NCI-H128 (cell line): ENCODE measurements at regions not wholly inside any gene's neighbourhood (a gene's known extent, or its start where the extent isn't known, plus 50 kb on each side); places are given as distances from the start of the nearest gene placed in this dataset.

Experiments
- DNase-seq: peaks from one replicate; lab custom pipeline; 2025; ENCODE audit not compliant: unreplicated experiment; lab: John Stamatoyannopoulos, UW

DNA sequence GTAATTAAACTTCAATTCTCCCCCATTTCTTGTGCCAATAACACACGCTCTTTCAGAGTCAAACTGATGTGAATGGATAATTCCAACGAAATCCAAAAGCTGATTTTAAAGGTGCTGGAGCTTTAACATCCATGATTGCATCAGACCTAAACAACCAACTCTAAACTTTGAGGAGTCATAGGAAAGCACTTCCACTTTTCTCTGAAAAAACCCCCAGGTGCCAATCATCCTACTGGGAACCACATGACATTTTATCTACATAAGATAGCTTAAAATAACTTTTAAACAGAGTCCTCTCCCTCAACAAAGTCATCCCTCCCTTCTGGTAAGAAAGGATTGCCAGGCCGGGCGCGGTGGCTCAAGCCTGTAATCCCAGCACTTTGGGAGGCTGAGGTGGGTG lies 167.7 kb upstream of the PDE10A start:
- DNase-seq = no peak

DNA sequence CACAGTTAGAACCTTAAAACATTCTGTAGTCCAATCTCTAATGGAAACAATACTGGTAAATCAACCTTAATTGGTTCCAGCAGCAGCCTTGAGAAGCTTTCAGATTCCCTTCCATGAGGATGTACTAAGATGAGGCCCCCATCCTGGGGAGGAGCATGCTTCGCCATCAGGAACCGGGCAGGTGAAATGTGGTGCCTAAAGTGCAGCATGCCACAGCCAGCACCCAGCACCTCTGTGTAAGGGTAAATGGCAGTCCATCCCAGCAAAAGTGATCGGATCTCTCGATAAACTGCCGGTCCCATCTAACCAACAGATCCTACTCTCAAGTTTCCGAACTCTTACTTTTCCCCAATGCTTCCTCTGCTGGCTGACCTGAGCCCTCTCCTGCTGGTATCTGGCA lies 166.3 kb upstream of the PDE10A start:
- DNase-seq = no peak

DNA sequence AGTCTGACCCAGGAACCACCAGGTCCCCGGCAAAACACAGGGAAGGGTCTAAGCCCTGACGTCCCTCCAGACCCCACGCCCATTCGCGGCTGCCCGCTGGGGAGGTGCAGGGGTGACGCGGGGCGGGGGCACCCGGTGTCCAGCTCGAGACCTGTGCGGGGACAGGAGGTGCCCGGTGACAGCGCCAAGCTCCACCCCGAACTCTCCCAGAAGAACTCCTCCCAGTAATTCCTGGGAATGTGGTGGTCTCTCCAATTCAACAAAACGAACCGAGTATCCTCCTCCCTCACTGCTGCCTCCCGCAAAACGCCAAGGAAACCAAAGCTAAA lies 164.1 kb upstream of the PDE10A start:
- no peak for DNase-seq

DNA sequence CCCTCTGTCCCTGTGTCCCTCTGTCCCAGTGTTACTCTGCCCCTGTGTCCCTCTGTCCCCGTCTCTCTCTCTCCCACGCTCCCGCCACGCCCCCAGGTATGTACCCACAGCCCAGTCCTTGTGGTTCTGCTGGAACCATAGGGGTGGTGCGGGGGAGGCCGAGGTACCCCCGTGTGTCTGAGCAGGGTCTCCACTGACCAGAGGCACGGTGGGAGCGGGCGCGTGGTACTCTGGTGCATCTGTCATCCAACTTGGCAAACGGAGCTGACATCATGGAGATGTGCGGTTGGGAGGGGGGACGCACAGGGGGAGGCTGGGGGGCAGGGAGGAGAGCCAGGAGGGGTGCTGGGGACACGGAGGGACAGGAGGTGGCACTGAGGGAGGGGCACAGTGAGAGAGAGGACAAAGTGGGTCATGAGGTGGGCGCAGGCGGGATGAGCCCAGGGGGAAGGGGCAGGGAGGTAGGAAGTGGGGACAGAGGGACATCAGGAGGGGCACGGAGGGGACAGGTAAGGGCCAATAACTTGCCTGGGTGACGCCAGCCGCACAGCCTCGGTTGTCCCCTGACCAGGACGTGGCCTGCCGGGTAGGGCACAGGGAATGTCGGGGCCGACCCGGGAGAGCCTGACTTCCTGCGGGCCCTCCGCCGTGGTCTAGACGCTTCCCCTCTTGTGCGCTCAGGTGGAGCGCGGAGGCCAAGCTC lies 163.6 kb upstream of the PDE10A start:
- DNase-seq = no peak

DNA sequence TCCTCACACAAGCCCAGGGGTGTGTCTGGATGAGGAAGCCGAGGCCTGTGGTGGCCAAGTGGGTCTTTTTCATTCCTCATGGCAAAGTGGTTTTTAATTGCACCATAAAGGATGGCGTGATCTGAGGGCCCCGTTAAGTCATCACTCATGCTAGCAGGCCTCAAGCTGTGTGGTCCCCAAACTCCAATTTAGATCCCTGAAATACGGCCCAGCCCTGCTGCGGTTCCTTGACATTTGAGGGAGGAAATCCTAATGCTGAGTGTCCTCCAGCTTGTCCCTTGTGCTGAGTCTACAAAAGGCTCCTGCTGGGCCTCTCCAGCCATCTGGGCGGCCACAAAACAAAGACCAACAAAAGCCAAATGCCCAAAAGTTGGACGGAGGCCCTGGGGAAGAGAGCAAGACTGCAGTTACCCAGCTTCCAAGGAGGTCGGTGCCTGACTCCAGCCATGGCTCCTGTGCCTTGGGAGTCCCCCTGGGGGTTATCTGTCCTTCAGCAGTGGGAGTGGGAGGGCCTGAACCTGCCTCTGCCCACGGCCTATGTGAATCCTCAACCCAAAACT lies 162.3 kb upstream of the PDE10A start:
- DNase-seq = no peak

DNA sequence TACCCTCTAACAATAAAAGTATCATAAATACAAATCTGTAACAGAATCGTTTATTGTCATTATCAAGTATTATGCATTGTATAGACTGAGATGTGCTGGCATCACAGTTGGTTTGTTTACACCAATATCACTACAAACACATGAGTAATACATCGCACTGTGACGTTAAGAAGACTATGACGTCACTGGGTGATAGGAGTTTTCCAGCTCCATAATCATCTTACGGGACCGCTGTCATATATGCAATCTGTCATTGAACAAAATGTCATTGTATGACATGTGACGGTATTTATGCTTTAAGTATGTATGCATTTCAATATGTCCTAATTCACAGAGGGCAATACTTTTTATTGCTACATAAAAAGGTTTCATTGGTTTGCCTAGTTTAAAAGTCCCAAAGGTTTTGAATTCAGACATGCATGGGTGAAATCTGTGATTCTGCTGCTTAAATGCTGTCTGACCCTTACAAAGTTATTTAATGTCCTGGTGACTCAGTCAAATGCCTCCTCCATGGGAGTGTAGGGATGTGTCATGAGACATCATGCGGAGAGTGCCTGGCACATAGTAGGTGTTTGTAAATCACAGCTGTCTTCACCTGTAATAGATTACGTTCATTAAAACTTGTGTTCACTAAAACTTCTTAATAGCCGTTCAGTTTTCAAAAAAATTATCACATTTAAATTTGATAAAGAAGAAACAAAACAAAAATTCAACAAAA lies 160.7 kb upstream of the PDE10A start:
- no peak for DNase-seq

DNA sequence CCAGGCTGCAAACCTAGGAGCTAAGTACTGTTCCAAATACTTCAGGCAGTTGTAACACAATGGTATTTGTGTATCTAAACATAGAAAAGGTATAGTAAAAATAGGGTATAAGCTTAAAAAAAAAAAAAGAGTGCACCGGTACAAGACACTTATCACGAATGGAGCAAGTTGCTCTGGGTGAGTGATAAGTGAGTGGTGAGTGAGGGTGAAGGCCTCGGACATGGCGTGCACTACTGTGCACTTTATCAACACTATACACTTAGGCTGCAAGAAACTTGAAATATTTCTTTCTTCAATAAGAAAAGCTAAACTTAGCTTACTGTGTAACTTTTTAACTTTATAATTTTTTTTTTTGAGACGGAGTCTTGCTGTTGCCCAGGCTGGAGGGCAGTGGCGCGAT lies 159.5 kb upstream of the PDE10A start:
- no peak for DNase-seq

DNA sequence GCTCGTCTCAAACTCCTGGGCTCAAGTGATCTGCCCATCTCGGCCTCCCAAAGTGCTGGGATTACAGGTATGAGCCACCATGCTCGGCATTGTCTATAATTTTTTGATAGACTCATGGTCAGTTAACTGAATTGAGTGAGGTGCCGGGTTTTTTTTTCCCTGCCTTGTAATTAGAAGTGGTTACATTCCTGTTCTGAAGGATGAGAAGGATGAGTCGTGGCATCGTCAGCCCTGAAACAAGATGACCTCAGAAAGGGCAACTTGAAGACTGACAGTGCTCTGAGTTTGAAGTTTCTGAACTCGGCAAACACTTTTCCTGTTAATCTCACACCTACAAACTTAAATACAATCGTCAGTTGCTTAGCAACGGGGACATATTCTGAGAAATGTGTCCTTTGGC lies 158.7 kb upstream of the PDE10A start:
- no peak for DNase-seq

DNA sequence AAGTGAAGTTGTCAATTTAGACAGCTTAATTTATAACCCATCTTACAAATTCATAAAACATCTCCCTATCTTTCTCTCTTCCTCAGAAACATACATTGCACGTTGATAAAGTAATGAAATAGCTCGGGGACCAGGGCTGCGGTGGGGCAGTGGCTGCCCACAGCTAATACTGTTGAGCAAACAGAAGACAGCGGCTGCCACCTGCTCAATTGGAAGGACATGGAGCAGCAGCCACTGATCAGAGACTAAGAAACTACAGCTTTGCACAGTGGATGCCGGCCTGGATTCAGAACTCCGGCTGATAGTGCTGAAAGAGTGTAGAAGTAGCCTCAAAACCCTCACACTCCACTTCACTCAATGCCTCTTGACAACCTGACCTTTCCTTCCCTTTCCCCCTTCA lies 157.9 kb upstream of the PDE10A start:
- no peak for DNase-seq

DNA sequence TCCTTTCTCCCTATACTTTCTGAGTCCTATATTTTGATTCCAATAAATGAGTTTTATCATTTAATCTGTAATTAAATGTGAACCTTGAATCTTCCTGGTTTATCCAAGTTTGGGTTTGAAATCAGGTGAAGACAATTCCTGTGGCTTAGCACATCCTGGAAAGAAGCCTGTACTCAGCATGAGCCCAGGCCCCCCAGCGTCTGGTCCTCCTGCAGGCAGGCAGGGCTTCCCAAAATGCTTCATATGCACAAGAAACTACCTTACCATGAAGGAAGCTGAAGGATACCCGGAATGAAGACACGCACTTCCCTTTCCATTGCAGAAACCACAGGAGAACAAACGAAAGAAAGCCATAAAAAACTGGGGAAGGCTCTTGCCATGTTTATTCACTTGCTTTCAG lies 157.4 kb upstream of the PDE10A start:
- DNase-seq = no peak

DNA sequence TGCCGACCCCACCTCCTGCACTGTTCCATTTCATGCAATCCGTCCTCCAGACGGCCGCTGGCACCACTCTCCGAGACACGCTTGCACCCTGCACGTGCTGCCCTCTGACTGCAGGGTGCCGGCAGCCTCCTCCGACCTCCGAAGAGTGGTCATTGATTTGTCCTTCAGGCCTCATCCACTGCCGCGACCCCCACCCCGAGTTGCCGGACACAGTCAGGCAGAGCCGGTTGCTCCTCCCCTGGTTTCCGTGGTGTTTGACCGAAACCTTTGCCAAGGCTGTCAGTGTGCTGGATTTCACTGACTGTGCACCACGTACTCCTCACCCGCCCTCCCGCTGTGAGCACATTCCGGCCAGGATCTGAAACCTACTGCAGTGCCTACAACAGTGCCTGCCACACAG lies 156.4 kb upstream of the PDE10A start:
- no peak for DNase-seq

DNA sequence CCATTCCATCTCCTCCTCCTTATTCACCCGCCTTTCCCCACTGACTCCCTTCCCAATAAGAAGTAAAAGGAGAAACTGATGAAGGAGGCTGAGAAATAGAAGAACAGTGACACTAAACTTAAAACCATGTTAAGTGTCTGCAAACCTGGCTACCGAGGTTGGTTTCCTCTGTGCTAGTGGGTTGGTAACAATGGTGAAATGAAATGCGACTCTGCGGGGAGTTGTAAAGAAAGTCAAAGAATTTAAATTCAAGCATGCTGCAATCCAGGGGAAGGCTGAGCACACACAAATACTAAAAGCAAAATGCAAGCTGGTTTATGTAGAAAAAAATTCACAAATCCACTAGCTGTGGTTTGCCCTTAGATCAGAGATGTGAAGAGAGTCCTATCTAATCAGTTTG lies 155.2 kb upstream of the PDE10A start:
- no peak for DNase-seq

DNA sequence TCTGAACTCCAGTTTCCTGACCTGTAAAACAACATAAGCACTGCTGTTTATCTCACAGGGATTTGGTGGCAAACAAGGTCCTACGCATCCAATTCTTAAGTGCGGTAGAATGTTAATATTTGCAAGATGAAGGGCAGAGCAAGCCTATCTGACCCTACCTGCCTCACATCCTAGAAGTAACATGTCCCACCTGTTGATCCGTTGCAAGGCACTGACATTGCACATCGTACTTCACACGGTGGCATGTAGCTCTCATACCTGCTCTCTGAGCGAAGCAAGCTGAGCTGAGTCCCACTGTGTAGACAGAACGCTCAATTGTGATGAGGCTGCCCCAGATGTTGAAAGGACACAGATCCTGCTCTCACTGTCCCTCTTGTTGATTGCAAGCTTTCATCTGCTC lies 154.7 kb upstream of the PDE10A start:
- DNase-seq = no peak

DNA sequence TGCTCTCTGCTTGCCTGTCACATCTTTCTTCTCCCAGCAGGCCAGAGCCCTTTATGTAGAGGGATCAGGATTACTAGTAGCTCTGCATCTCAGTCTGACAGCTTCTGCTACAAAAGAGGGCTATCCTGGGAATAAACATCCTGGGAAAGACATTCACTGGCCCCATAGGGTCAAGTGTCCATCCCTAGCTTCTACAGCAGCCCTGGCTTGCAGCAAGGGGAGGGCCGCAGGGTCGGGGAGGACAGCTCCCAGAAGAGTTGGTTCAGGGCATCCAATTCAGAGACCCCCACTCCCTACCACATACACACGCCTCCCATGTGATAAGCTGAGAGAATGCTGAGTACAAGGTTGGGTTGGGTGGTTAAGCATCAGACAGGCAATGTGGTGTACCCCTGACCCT lies 154.1 kb upstream of the PDE10A start:
- no peak for DNase-seq

DNA sequence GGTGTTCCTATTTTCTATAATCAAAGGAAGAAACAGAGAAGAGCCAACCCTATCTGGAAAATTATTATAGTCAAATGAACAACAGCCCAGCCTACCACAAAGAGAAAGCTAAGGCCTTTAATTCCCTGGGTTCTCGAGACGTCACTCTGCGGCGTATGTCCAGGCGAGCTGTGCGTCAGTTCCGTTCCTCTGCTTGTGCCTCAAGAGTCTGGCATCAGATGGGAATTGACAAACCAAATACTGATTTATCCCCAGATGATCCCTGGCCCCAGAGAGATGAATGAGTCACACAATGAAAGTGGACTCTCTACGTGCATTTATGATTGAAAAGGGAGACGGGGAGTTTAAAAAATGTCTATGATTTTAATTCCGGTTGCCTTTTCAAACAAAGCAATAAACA lies 151.6 kb upstream of the PDE10A start:
- no peak for DNase-seq

DNA sequence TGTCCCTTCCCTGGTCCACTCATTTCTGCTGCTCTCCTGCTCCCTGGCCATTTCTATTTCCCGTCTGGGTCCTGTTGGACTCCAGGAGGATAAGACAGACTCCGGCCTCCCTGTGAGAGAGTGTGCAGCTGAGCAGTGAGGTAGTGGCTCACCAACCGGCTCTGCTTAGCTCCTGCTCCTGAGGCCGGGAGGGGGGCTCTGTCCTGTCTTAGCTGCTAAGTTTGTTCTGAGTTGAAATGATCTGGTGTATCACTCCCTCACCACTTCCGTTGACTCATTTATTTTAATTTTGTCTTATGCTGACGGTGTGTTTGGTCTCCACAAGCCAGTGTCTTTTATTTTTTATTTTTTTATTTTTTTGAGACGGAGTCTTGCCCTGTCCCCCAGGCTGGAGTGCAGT lies 148.5 kb upstream of the PDE10A start:
- no peak for DNase-seq

DNA sequence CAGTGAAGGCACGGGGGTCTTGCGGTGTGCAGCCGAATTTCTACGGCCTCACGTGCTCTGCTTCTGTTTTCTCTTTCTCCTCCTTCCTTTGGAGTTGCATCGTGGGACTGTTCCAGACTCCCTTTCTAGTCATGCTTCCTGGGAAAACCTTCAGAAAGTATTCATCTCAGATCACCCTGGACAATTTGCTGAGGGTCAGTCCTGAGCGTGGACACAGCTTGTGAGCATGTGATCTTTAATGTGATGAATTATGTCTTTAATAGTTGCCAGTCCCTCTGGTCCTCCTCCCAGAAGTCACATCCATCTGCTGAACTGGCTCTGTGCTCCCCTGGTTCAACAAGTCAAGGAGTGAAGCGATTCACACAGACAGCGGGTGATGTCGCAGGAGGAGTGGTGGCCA lies 145.0 kb upstream of the PDE10A start:
- DNase-seq = no peak

DNA sequence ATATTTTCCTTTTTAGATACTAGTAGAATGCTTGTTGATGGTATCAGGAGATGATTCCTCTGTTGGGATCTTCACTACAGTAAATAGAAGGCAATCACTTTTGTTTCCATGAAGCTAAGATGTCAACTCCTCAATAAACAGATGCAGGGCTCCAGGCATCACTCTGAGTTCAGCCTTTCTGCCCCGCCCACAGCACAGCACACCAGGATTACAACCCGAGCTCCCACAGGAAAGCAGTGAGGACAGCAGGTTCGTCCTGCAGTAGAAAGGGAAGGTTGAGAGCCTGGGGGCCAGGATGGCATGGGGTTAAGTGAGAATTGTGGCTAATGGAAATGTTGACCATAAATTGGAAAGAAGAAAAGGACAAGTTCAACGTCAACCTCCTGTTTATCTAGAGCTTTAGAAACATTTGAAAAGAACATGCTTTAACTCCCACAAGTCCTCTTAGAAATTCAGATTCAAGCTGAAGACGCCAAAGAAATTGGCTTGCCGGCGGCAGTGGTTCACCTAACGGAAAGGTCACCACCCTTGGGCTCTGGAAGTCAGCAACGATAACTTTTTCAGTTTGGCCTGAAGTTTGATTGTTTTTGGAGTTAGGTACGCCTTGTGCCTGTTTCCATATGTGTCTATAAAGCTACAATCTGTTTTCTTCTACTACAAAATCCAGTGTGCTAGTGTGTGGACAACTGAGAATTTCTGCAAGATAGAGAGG lies 144.4 kb upstream of the PDE10A start:
- no peak for DNase-seq

DNA sequence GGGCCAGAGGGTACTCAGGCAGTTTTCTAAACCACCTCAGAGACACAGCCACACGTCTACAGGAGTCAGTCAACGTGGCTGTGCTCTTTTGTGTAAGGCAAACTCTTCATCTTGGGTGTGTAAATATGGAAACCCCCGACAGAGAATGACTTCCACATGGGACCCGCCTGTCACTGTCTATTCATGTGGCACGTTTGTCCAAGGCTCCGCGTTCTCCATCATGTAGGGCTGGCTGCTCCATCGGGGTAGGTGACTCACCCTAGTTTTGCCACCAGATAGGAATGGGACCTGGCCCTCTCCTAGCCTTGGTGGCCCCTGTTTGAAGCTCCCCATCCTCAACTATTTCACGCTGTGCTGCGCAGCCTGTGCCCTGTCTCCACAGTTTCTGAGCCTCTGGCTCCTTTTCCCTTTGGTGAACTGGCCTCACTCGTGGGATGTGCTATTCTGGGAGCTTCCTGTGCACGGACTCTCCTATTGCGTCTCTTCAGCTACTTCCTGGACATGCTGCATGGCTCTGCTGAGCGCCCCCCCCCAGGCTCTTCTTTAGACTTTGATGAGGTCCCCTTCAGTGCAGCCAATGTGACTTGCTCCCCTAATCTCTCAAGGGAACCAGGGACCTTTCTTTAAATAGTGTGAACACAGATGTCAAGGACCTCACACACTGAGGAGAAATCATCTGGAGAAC lies 143.2 kb upstream of the PDE10A start:
- DNase-seq = no peak

DNA sequence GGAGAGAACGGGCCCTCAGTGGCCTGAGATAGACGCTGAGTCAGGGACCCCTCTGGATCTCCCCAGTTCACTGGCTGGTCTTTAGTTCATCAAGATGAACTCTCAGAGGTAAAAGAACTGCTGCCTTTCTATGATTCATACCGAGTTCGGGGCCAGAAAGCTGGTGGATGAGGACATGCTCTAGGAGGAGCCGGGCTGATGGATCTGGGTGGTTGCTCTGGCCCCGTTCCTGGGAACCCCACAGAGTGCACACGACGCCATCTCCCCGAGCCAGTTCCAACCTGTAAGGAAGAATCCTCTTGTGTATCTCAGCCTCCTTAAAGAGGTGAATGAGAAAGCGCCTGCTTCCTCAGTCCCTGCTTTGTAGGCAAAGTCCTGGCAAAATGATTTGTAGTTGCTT lies 142.6 kb upstream of the PDE10A start:
- DNase-seq = no peak

DNA sequence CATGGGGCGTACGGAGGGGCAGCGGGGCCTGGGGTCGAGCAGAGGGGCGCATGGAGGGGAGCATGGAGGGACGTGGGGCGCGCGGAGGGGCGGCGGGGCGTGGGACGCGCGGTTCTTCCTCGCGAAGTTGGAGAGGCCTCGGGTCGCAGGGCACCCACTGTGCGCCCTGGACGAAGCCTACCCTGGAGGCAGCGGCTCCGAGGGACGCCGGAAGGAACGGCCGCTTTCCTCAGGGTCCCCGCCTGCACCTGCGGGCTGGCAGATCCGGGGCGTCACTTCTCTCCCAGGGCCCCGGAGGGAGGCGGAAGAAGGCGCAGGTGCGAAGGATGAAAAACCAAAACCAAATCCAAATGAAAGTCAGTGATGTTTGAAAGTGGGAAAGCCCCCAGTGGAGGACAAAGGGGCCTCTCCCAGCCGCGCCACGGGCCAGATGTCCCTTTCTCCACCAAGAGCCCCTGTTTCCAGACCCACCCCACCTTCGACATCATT lies 142.1 kb upstream of the PDE10A start:
- no peak for DNase-seq
